H1 (cell line): ENCODE measurements at regions not wholly inside any gene's neighbourhood (a gene's known extent, or its start where the extent isn't known, plus 50 kb on each side); places are given as distances from the start of the nearest gene placed in this dataset.

Experiments
- CTCF ChIA-PET: fragments of 300-600 bp; sonication (Branson Sonifier 250); formaldehyde crosslinking; loops from one replicate; lab custom pipeline; 2021; ENCODE audit not compliant: partially characterized antibody; lab: Charles Lee
- POLR2A ChIA-PET: fragments of 300-600 bp; sonication (Branson Sonifier 250); formaldehyde crosslinking; loops from one replicate; lab custom pipeline; 2021; ENCODE audit warnings: inconsistent platforms; ENCODE audit not compliant: partially characterized antibody; lab: Charles Lee
- DNase-seq, 2 experiments: peaks; one replicate each; pipeline versions ENCODE4 v3.0.0 to v3.0.0-alpha.2; 2010 to 2022; ENCODE audit warnings: low spot score in 2 of 2, low read depth in 1 of 2, mixed read lengths in 1 of 2
- FAIRE-seq: peaks from 2 replicates; lab custom pipeline; 2011; peaks lifted over from hg19 to GRCh38; lab: Jason Lieb, UNC
- H2AFZ ChIP-seq: 2 replicates; pipeline ENCODE4 v1.8.1; 2012; ENCODE audit warnings: low read length, inconsistent platforms
- H2AK5ac ChIP-seq: 2 replicates; pipeline ENCODE4 v1.6.1; 2013; ENCODE audit warnings: low read depth, low read length
- H2BK120ac ChIP-seq: replicated peaks from 2 replicates; pipeline ENCODE3; 2013; ENCODE audit warnings: low read depth, low read length, inconsistent platforms
- H2BK12ac ChIP-seq: 2 replicates; pipeline ENCODE4 v1.6.1; 2013; ENCODE audit warnings: low read depth, low read length
- H2BK15ac ChIP-seq: 2 replicates; pipeline ENCODE4 v1.6.1; 2013; ENCODE audit warnings: low read length
- H2BK20ac ChIP-seq: 2 replicates; pipeline ENCODE4 v1.6.1; 2013; ENCODE audit warnings: low read length
- H2BK5ac ChIP-seq: 2 replicates; pipeline ENCODE4 v1.6.1; 2013; ENCODE audit warnings: low read depth, low read length
- H3K14ac ChIP-seq: 2 replicates; pipeline ENCODE4 v1.6.1; 2013; ENCODE audit warnings: inconsistent platforms; ENCODE audit not compliant: insufficient read length
- H3K18ac ChIP-seq: 2 replicates; pipeline ENCODE4 v1.6.1; 2013; ENCODE audit warnings: low read length; ENCODE audit errors: extremely low read depth
- H3K23ac ChIP-seq: 2 replicates; pipeline ENCODE4 v1.6.1; 2013; ENCODE audit warnings: inconsistent platforms; ENCODE audit not compliant: insufficient read length
- H3K23me2 ChIP-seq: 2 replicates; pipeline ENCODE4 v1.6.1; 2013; ENCODE audit warnings: low read depth, low read length
- H3K27ac ChIP-seq: 2 replicates; pipeline ENCODE4 v1.6.1; 2011; ENCODE audit warnings: low read depth, low read length, inconsistent platforms
- H3K27me3 ChIP-seq, 4 experiments: replicated peaks in 1 of 4; 1 replicate in 1 of 4; 2 replicates in 3 of 4; pipeline versions ENCODE4 v1.6.1 to v1.8.1; 2011 to 2013; ENCODE audit warnings: low read length in 3 of 4, mild to moderate bottlenecking in 3 of 4, inconsistent platforms in 2 of 4, mixed read lengths in 2 of 4, moderate library complexity in 1 of 4; ENCODE audit not compliant: control insufficient read depth in 3 of 4, insufficient read depth in 3 of 4; ENCODE audit errors: extremely low read depth in 1 of 4
- H3K36me3 ChIP-seq, 4 experiments: 2 replicates each; pipeline versions ENCODE4 v1.6.1 to v1.8.1; 2011 to 2013; ENCODE audit warnings: mild to moderate bottlenecking in 4 of 4, low read length in 3 of 4, moderate library complexity in 2 of 4, control low read depth in 1 of 4, inconsistent platforms in 1 of 4; ENCODE audit not compliant: insufficient read depth in 4 of 4, control insufficient read depth in 2 of 4
- H3K4ac ChIP-seq: replicated peaks from 2 replicates; pipeline ENCODE3; 2013; ENCODE audit warnings: low read length, low read depth, mixed read lengths, inconsistent platforms; ENCODE audit not compliant: insufficient read length
- H3K4me1 ChIP-seq, 4 experiments: replicated peaks in 1 of 4; 1 replicate in 1 of 4; 2 replicates in 3 of 4; pipeline versions ENCODE4 v1.6.1 to v1.8.1; 2011 to 2013; ENCODE audit warnings: low read length in 3 of 4, inconsistent platforms in 2 of 4, mixed read lengths in 1 of 4; ENCODE audit not compliant: insufficient read depth in 4 of 4, control insufficient read depth in 3 of 4
- H3K4me2 ChIP-seq, 2 experiments: 2 replicates each; pipeline versions ENCODE4 v1.6.1 to v1.8.1; 2011 to 2013; ENCODE audit warnings: low read depth in 2 of 2, low read length in 2 of 2, control low read depth in 1 of 2, inconsistent platforms in 1 of 2, mild to moderate bottlenecking in 1 of 2; ENCODE audit not compliant: insufficient read depth in 1 of 2
- H3K4me3 ChIP-seq, 4 experiments: fragments of 200-600, 300-600 bp in 1 of 4; sonication (generic), shearing (Covaris generic), sonication (Bioruptor Twin) in 1 of 4; 2 replicates each; pipeline versions ENCODE4 v1.5.1 to v1.8.1; 2011 to 2016; ENCODE audit warnings: low read length in 4 of 4, low read depth in 3 of 4, control low read depth in 2 of 4, inconsistent platforms in 2 of 4, mild to moderate bottlenecking in 2 of 4, mixed read lengths in 1 of 4, moderate library complexity in 1 of 4; ENCODE audit not compliant: insufficient read depth in 2 of 4; ENCODE audit errors: extremely low read depth in 1 of 4
- H3K56ac ChIP-seq: replicated peaks from 2 replicates; pipeline ENCODE3; 2013; ENCODE audit warnings: low read depth, mild to moderate bottlenecking, mixed read lengths, low read length, inconsistent platforms; ENCODE audit not compliant: insufficient read length
- H3K79me1 ChIP-seq: 2 replicates; pipeline ENCODE4 v1.6.1; 2013; ENCODE audit warnings: low read depth, low read length, control low read depth
- H3K79me2 ChIP-seq, 2 experiments: 2 replicates each; pipeline versions ENCODE4 v1.6.1 to v1.8.1; 2012 to 2013; ENCODE audit warnings: low read length in 2 of 2, mild to moderate bottlenecking in 2 of 2, inconsistent platforms in 1 of 2; ENCODE audit not compliant: insufficient read depth in 2 of 2, control insufficient read depth in 1 of 2
- H3K9ac ChIP-seq, 4 experiments: replicated peaks in 1 of 4; 1 replicate in 1 of 4; 2 replicates in 3 of 4; pipeline versions ENCODE4 v1.6.1 to v1.8.1; 2011 to 2013; ENCODE audit warnings: low read depth in 3 of 4, low read length in 3 of 4, control low read depth in 2 of 4, mild to moderate bottlenecking in 2 of 4, moderate library complexity in 2 of 4, inconsistent platforms in 1 of 4; ENCODE audit errors: extremely low read depth in 1 of 4
- H3K9me3 ChIP-seq, 2 experiments: 2 replicates each; pipeline versions ENCODE4 v1.6.1 to v1.8.1; 2012 to 2013; ENCODE audit warnings: mild to moderate bottlenecking in 2 of 2, moderate library complexity in 2 of 2, control low read depth in 1 of 2, inconsistent platforms in 1 of 2, low read depth in 1 of 2, low read length in 1 of 2, mixed read lengths in 1 of 2; ENCODE audit not compliant: insufficient read depth in 2 of 2
- H4K20me1 ChIP-seq, 2 experiments: replicated peaks in 1 of 2; 2 replicates each; pipeline versions ENCODE3 to v1.8.1; 2011 to 2013; ENCODE audit warnings: inconsistent platforms in 2 of 2, low read length in 2 of 2, mild to moderate bottlenecking in 1 of 2; ENCODE audit not compliant: insufficient read depth in 2 of 2, control insufficient read depth in 1 of 2
- H4K5ac ChIP-seq: 2 replicates; pipeline ENCODE4 v1.6.1; 2013; ENCODE audit warnings: low read length, low read depth, mixed read lengths, inconsistent platforms; ENCODE audit not compliant: insufficient read length
- H4K8ac ChIP-seq: 2 replicates; pipeline ENCODE4 v1.8.0; 2013; ENCODE audit warnings: mild to moderate bottlenecking, moderate library complexity, low read length, inconsistent platforms; ENCODE audit not compliant: insufficient read depth; ENCODE audit errors: extremely low read depth
- H4K91ac ChIP-seq: replicated peaks from 2 replicates; pipeline ENCODE3; 2013; ENCODE audit warnings: low read length, mixed read lengths, inconsistent platforms; ENCODE audit not compliant: insufficient read length
- CBX8 ChIP-seq: fragments of 300-800, 300-1000 bp; sonication (generic); IDR thresholded peaks from 2 replicates; pipeline ENCODE4 v1.7.1; 2016; ENCODE audit warnings: low read depth, low read length, borderline replicate concordance
- CREB1 ChIP-seq: IDR thresholded peaks from 2 replicates; pipeline ENCODE4 v1.6.1; 2012; ENCODE audit warnings: inconsistent platforms
- CTBP2 ChIP-seq: IDR thresholded peaks from 2 replicates; pipeline ENCODE4 v1.7.0; 2011; ENCODE audit warnings: borderline replicate concordance, mild to moderate bottlenecking, moderate library complexity, mixed read lengths, low read length; ENCODE audit not compliant: insufficient read depth, insufficient read length
- EZH2 ChIP-seq: fragments of 200-600 bp; sonication (generic); IDR thresholded peaks from 2 replicates; pipeline ENCODE4 v1.7.1; 2012; ENCODE audit warnings: low read depth, mild to moderate bottlenecking, moderate library complexity, low read length, inconsistent platforms; ENCODE audit not compliant: severe bottlenecking
- GTF2F1 ChIP-seq: IDR thresholded peaks from 2 replicates; pipeline ENCODE4 v1.6.1; 2012; ENCODE audit warnings: low read depth, low read length, improper control_type of control experiment, borderline replicate concordance
- KDM5A ChIP-seq: fragments of 200-600 bp; IDR thresholded peaks from 2 replicates; pipeline ENCODE4 v1.7.1; 2012; ENCODE audit warnings: mild to moderate bottlenecking, low read length, inconsistent platforms, mixed read lengths
- POLR2AphosphoS5 ChIP-seq: IDR thresholded peaks from 2 replicates; pipeline ENCODE4 v1.6.1; 2011; ENCODE audit warnings: low read depth, low read length
- RAD21 ChIP-seq, 2 experiments: IDR thresholded peaks in 1 of 2; conservative IDR thresholded peaks in 1 of 2; 2 replicates each; pipeline ENCODE4 v1.6.1; 2011; ENCODE audit warnings: low read depth in 2 of 2, low read length in 2 of 2, improper control_type of control experiment in 1 of 2, inconsistent platforms in 1 of 2, mild to moderate bottlenecking in 1 of 2, moderate library complexity in 1 of 2
- SAP30 ChIP-seq: fragments of 300-600 bp; sonication (generic); IDR thresholded peaks from 2 replicates; pipeline ENCODE4 v1.7.1; 2012; ENCODE audit warnings: low read length, moderate library complexity, mild to moderate bottlenecking, inconsistent platforms; ENCODE audit not compliant: insufficient read depth, insufficient replicate concordance
- SIN3A ChIP-seq, 2 experiments: IDR thresholded peaks in 1 of 2; conservative IDR thresholded peaks in 1 of 2; 2 replicates each; pipeline ENCODE4 v1.6.1; 2011 to 2012; ENCODE audit warnings: low read length in 2 of 2, improper control_type of control experiment in 1 of 2, low read depth in 1 of 2, mild to moderate bottlenecking in 1 of 2
- SIX5 ChIP-seq: IDR thresholded peaks from 2 replicates; pipeline ENCODE4 v1.6.1; 2011; ENCODE audit warnings: mild to moderate bottlenecking, low read depth, low read length
- SUZ12 ChIP-seq: fragments of 200-600 bp; sonication (generic); IDR thresholded peaks from 2 replicates; pipeline ENCODE4 v1.6.1; 2012; ENCODE audit warnings: mild to moderate bottlenecking, inconsistent platforms, low read length, moderate library complexity, mixed read lengths
- TEAD4 ChIP-seq: IDR thresholded peaks from 2 replicates; pipeline ENCODE4 v1.6.1; 2012; ENCODE audit warnings: low read depth, low read length, inconsistent platforms, mixed read lengths
- WGBS, 2 experiments: shearing (Covaris generic) in 1 of 2; methylation state at CpG; one replicate each; pipeline versions ENCODE4 v1.1.6 to v1.1.7; 2013 to 2015; ENCODE audit warnings: low lambda C conversion rate in 2 of 2, mixed read lengths in 2 of 2, inconsistent platforms in 1 of 2, low coverage in 1 of 2, missing lambda C conversion rate in 1 of 2; ENCODE audit not compliant: insufficient replicate concordance in 2 of 2, insufficient coverage in 1 of 2, insufficient read length in 1 of 2; ENCODE audit errors: extremely low coverage in 1 of 2, missing lambda C conversion rate in 1 of 2; 5-methylcytosine and 5-hydroxymethylcytosine counted together

DNA sequence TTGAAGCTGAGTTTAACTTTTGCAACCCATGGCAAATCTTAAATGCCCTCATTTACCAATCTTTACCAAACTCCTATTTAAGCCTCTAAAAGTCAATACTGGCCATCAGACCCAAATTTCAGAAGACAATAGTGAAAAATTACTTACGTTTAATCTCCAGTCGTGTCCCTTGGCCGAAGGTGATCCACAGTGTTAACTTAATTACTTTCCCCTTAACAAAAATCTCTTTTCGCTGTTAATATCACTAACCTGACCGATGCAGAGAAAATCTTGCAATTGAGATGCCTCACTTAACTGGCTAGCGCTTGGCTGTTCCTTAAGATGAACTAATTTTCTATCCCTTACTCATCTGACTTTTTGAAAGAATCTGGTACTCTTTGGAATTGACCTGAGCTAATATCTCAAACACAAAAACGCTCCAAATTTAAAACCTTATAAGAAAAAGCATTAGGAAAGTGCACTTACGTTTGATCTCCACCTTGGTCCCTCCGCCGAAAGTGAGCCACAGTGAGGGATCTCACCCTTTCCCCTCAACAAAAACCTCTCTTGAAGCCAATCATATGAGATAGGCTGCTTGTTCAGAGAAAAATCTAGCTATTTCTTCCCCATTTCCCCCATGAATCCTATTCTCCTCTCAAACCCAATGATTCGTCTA lies 169.1 kb downstream of the RPIA start:
- no peaks in the 10 kb centered on the region for H3K79me1 ChIP-seq
- H4K5ac ChIP-seq: no peak overlapping the region
- no peak overlapping the region for H4K8ac ChIP-seq
- no peak overlapping the region for H2BK20ac ChIP-seq
- H3K9me3 ChIP-seq: no peaks in the 10 kb centered on the region
- POLR2A ChIA-PET: no interaction called here
- no peak overlapping the region for H3K27ac ChIP-seq
- H2AFZ ChIP-seq: no peak overlapping the region
- H3K18ac ChIP-seq: no peak overlapping the region
- DNase-seq (no peak), FAIRE-seq (no peak)
- TF ChIP-seq POLR2AphosphoS5 (no peak), EZH2 (no peak), SIX5 (no peak), SIN3A (conservative IDR thresholded peaks at IDR 0.05 in 1 of 2, IDR thresholded peaks at IDR 0.05 in 1 of 2; ENCODE audit: low read depth in 1 of 2, low read length in 2 of 2) (no peak), CTBP2 (no peak), CBX8 (no peak), KDM5A (no peak), TEAD4 (no peak), RAD21 (IDR thresholded peaks at IDR 0.05 in 1 of 2, conservative IDR thresholded peaks at IDR 0.05 in 1 of 2; ENCODE audit: low read depth in 2 of 2, low read length in 2 of 2) (no peak), CREB1 (no peak), GTF2F1 (no peak), SAP30 (no peak), SUZ12 (no peak)
- no peak overlapping the region for H4K91ac ChIP-seq
- WGBS, 2 experiments: 88% methylated on average over 11 of the region's 11 CpGs; no CpG with 5 or more reads in 1 of the 2 experiments
- no peak overlapping the region for H3K23ac ChIP-seq
- H2BK120ac ChIP-seq: no peak overlapping the region
- H3K9ac ChIP-seq: no peak overlapping the region
- no peak overlapping the region for H2BK15ac ChIP-seq
- no peak overlapping the region for H2BK5ac ChIP-seq
- H3K4me3 ChIP-seq: no peak overlapping the region
- H3K56ac ChIP-seq: no peak overlapping the region
- H3K14ac ChIP-seq: no peak overlapping the region
- H3K27me3 ChIP-seq: no peaks in the 10 kb centered on the region
- CTCF ChIA-PET: no interaction called here
- no peak overlapping the region for H3K4me2 ChIP-seq
- no peak overlapping the region for H2BK12ac ChIP-seq
- H4K20me1 ChIP-seq: no peaks in the 10 kb centered on the region
- no peak overlapping the region for H3K4ac ChIP-seq
- H3K79me2 ChIP-seq: no peaks in the 10 kb centered on the region
- H3K4me1 ChIP-seq: peaks cover 7 to 15% (median 9%) of the 10 kb centered on the region in 4 experiments; a peak in 5 of 7 replicates
- H3K23me2 ChIP-seq: no peaks in the 10 kb centered on the region; the same call in 1 of the 2 replicates
- no peaks in the 10 kb centered on the region for H3K36me3 ChIP-seq
- no peak overlapping the region for H2AK5ac ChIP-seq
